Endothelial cell of umbilical vein (primary cell): ENCODE measurements at regions not wholly inside any gene's neighbourhood (a gene's known extent, or its start where the extent isn't known, plus 50 kb on each side); places are given as distances from the start of the nearest gene placed in this dataset.

Experiments used
- BruUV-seq: library from RNA; stranded (reverse); fragments of 400-500 nt; replicated peaks from 2 replicates; lab custom pipeline; 2021; lab: Mats Ljungman, UMichigan
- CTCF ChIA-PET: fragments of 300-600, 350-600 bp; sonication (Branson Sonifier 250); formaldehyde crosslinking; loops from one replicate; lab custom pipeline; 2021; ENCODE audit warnings: antibody characterized with exemption, inconsistent platforms; lab: Charles Lee
- POLR2A ChIA-PET: fragments of 300-600, 350-600 bp; sonication (Branson Sonifier 250); formaldehyde crosslinking; loops from one replicate; lab custom pipeline; 2021; ENCODE audit warnings: antibody characterized with exemption, inconsistent platforms; lab: Charles Lee
- DNase-seq: peaks from one replicate; pipeline ENCODE4 v3.0.0-alpha.2; 2011; ENCODE audit warnings: low read depth, low spot score
- FAIRE-seq: peaks from 2 replicates; lab custom pipeline; 2011; peaks lifted over from hg19 to GRCh38; lab: Jason Lieb, UNC
- H2AFZ ChIP-seq: 2 replicates; pipeline ENCODE4 v1.6.0; 2012; ENCODE audit warnings: low read depth, low read length, control low read depth, inconsistent platforms
- H3K27ac ChIP-seq: 2 replicates; pipeline ENCODE4 v1.5.1; 2011; ENCODE audit warnings: low read depth, mild to moderate bottlenecking, control low read depth, low read length, moderate library complexity; ENCODE audit not compliant: insufficient read depth
- H3K27me3 ChIP-seq, 2 experiments: 2 replicates each; pipeline versions ENCODE4 v1.6.0 to v1.6.1; 2011; ENCODE audit warnings: low read length in 2 of 2, mixed read lengths in 1 of 2; ENCODE audit not compliant: control insufficient read depth in 2 of 2, insufficient read depth in 2 of 2
- H3K36me3 ChIP-seq, 2 experiments: 2 replicates in 1 of 2; 3 replicates in 1 of 2; pipeline ENCODE4 v1.5.1; 2011; ENCODE audit warnings: low read length in 2 of 2, mild to moderate bottlenecking in 1 of 2, moderate library complexity in 1 of 2; ENCODE audit not compliant: control insufficient read depth in 2 of 2, insufficient read depth in 2 of 2; ENCODE audit errors: extremely low read depth in 1 of 2
- H3K4me1 ChIP-seq: 3 replicates; pipeline ENCODE4 v1.5.1; 2011; ENCODE audit warnings: mild to moderate bottlenecking, low read length; ENCODE audit not compliant: control insufficient read depth, insufficient read depth; ENCODE audit errors: extremely low read depth
- H3K4me2 ChIP-seq: 2 replicates; pipeline ENCODE4 v1.6.1; 2011; ENCODE audit warnings: low read length, control low read depth, mixed read lengths; ENCODE audit not compliant: insufficient read depth
- H3K4me3 ChIP-seq, 3 experiments: fragments of 200-600 bp in 1 of 3; sonication (generic), shearing (Covaris generic) in 1 of 3; replicated peaks in 1 of 3; 2 replicates each; pipeline ENCODE4 v1.5.1; 2011 to 2016; ENCODE audit warnings: control low read depth in 3 of 3, low read length in 3 of 3, mild to moderate bottlenecking in 2 of 3, inconsistent platforms in 1 of 3, low read depth in 1 of 3, moderate library complexity in 1 of 3; ENCODE audit not compliant: insufficient read depth in 1 of 3
- H3K79me2 ChIP-seq: 2 replicates; pipeline ENCODE4 v1.6.0; 2012; ENCODE audit warnings: low read length, inconsistent platforms; ENCODE audit not compliant: control insufficient read depth, insufficient read depth
- H3K9ac ChIP-seq: replicated peaks from 2 replicates; pipeline ENCODE3; 2011; ENCODE audit warnings: low read length, control low read depth; ENCODE audit not compliant: insufficient read depth; ENCODE audit errors: extremely low read depth
- H3K9me1 ChIP-seq: replicated peaks from 3 replicates; pipeline ENCODE4 v1.6.0; 2011; ENCODE audit warnings: mild to moderate bottlenecking, low read length; ENCODE audit not compliant: control insufficient read depth, insufficient read depth; ENCODE audit errors: extremely low read depth
- H3K9me3 ChIP-seq: replicated peaks from 2 replicates; pipeline ENCODE4 v1.5.1; 2012; ENCODE audit warnings: low read length, inconsistent platforms; ENCODE audit not compliant: control insufficient read depth, insufficient read depth
- H4K20me1 ChIP-seq: replicated peaks from 2 replicates; pipeline ENCODE3; 2011; ENCODE audit warnings: mild to moderate bottlenecking, low read length; ENCODE audit not compliant: control insufficient read depth, insufficient read depth; ENCODE audit errors: extremely low read depth
- CTCF ChIP-seq, 2 donors: IDR thresholded peaks; 1 replicate in 1 of 2; 2 replicates in 1 of 2; pipeline ENCODE4 v1.5.1; 2011; ENCODE audit warnings: low read length in 2 of 2, mild to moderate bottlenecking in 2 of 2, moderate library complexity in 2 of 2, control low read depth in 1 of 2, inconsistent platforms in 1 of 2, low read depth in 1 of 2; ENCODE audit not compliant: insufficient read depth in 1 of 2; ENCODE audit errors: extremely low read depth in 1 of 2
- EZH2 ChIP-seq: IDR thresholded peaks from 2 replicates; pipeline ENCODE4 v1.6.1; 2012; ENCODE audit warnings: borderline replicate concordance, low read depth, mild to moderate bottlenecking, moderate library complexity, low read length, inconsistent platforms; ENCODE audit not compliant: severe bottlenecking
- FOS ChIP-seq: IDR thresholded peaks from 2 replicates; pipeline ENCODE4 v1.6.1; 2011; ENCODE audit warnings: mild to moderate bottlenecking, low read length, moderate library complexity, borderline replicate concordance; ENCODE audit not compliant: insufficient read depth
- GATA2 ChIP-seq: IDR thresholded peaks from 2 replicates; pipeline ENCODE4 v1.7.0; 2011; ENCODE audit warnings: low read depth, mild to moderate bottlenecking, moderate library complexity, mixed read lengths, low read length; ENCODE audit not compliant: insufficient read length, insufficient read depth
- JUN ChIP-seq: IDR thresholded peaks from 2 replicates; pipeline ENCODE4 v1.6.1; 2011; ENCODE audit warnings: borderline replicate concordance, low read depth; ENCODE audit not compliant: insufficient read length, insufficient read depth
- MAX ChIP-seq: IDR thresholded peaks from 2 replicates; pipeline ENCODE4 v1.6.1; 2011; ENCODE audit not compliant: insufficient read depth, insufficient read length
- MYC ChIP-seq: IDR thresholded peaks from one replicate; pipeline ENCODE4 v1.6.1; 2011; ENCODE audit warnings: mild to moderate bottlenecking, low read depth, low read length
- POLR2A ChIP-seq: IDR thresholded peaks from 2 replicates; pipeline ENCODE4 v1.6.1; 2012; ENCODE audit warnings: low read depth, mild to moderate bottlenecking, control low read depth, low read length
- POLR2AphosphoS5 ChIP-seq: IDR thresholded peaks from 2 replicates; pipeline ENCODE4 v1.6.1; 2012; ENCODE audit warnings: low read depth, mild to moderate bottlenecking, control low read depth, low read length, moderate library complexity; ENCODE audit not compliant: insufficient read depth
- dilution Hi-C: fragments of 300-500 bp; cut with MboI; formaldehyde crosslinking; loops from one replicate; pipeline ENCODE4 v1.15.0; 2019; ENCODE audit warnings: low sequenced_read_pairs; ENCODE audit not compliant: extremely low pct_ligation_motif_present
- intact Hi-C: fragments of 100-400 bp; cut with micrococcal nuclease; formaldehyde crosslinking; loops from one replicate; pipeline ENCODE4 v1.10.0; 2022

- H3K4me3 ChIP-seq, result no peak overlapping the region
- H3K27ac ChIP-seq, result no peak overlapping the region
- POLR2A ChIA-PET, result no interaction called here
- H3K27me3 ChIP-seq, result no peaks in the 10 kb centered on the region
- no peak overlapping the region for H3K4me2 ChIP-seq
- H3K79me2 ChIP-seq, result no peaks in the 10 kb centered on the region
- no peaks in the 10 kb centered on the region for H3K9me3 ChIP-seq
- H2AFZ ChIP-seq, result no peak overlapping the region
- BruUV-seq, result no TSS peak
- no peaks in the 10 kb centered on the region for H3K36me3 ChIP-seq
- H3K9me1 ChIP-seq, result no peaks in the 10 kb centered on the region
- dilution Hi-C loops, result no loop called here
- intact Hi-C loops, result no loop called here
- TF ChIP-seq JUN, result no peak
- no peak for FAIRE-seq
- no peaks in the 10 kb centered on the region for H3K4me1 ChIP-seq
- DNase-seq, result no peak
- no peaks in the 10 kb centered on the region for H4K20me1 ChIP-seq
- CTCF ChIA-PET, result no interaction called here
- H3K9ac ChIP-seq, result no peak overlapping the region
These were observed 330.8 kb upstream of the PDZRN3 start for GRCh38 chr3:73955494-73956070.

- no peak overlapping the region for H3K9ac ChIP-seq
- POLR2A ChIA-PET, result no interaction called here
- intact Hi-C loops, result no loop called here
- H3K4me2 ChIP-seq, result no peak overlapping the region
- H4K20me1 ChIP-seq, result no peaks in the 10 kb centered on the region
- H3K4me1 ChIP-seq, result no peaks in the 10 kb centered on the region
- BruUV-seq, result no TSS peak
- dilution Hi-C loops, result no loop called here
- no peaks in the 10 kb centered on the region for H3K9me3 ChIP-seq
- no peaks in the 10 kb centered on the region for H3K27me3 ChIP-seq
- no peaks in the 10 kb centered on the region for H3K79me2 ChIP-seq
- TF ChIP-seq JUN (no peak), EZH2 (no peak), CTCF (IDR thresholded peaks at IDR 0.05; ENCODE audit: extremely low read depth in 1 of 2, insufficient read depth in 1 of 2, low read depth in 1 of 2, low read length in 2 of 2) (no peak), POLR2AphosphoS5 (no peak), POLR2A (no peak), MAX (no peak), FOS (no peak), MYC (no peak), GATA2 (no peak)
- no peaks in the 10 kb centered on the region for H3K9me1 ChIP-seq
- CTCF ChIA-PET, result no interaction called here
- H3K36me3 ChIP-seq, result no peaks in the 10 kb centered on the region
- FAIRE-seq, result no peak
- no peak overlapping the region for H3K4me3 ChIP-seq
- DNase-seq, result no peak
- H3K27ac ChIP-seq, result no peak overlapping the region
- H2AFZ ChIP-seq, result no peak overlapping the region
These were observed 329.8 kb upstream of the PDZRN3 start for GRCh38 chr3:73954506-73954905.
